Nephron progenitor cell (in vitro differentiated cells): ENCODE measurements at regions not wholly inside any gene's neighbourhood (a gene's known extent, or its start where the extent isn't known, plus 50 kb on each side); places are given as distances from the start of the nearest gene placed in this dataset.

Experiments used
- DNase-seq: peaks from one replicate; pipeline ENCODE4 v3.0.0; 2021
- H3K27ac Mint-ChIP-seq: 2 replicates; pipeline ENCODE4 v1.8.0; 2021; ENCODE audit warnings: mild to moderate bottlenecking, moderate library complexity, mixed read lengths
- H3K27me3 Mint-ChIP-seq: 2 replicates; pipeline ENCODE4 v1.8.0; 2021; ENCODE audit warnings: mild to moderate bottlenecking, low read depth, mixed read lengths; ENCODE audit not compliant: poor library complexity
- H3K36me3 Mint-ChIP-seq: 2 replicates; pipeline ENCODE4 v1.8.0; 2021; ENCODE audit warnings: low read depth, mixed read lengths
- H3K4me1 Mint-ChIP-seq: 2 replicates; pipeline ENCODE4 v1.8.0; 2021; ENCODE audit warnings: mixed read lengths
- H3K4me3 Mint-ChIP-seq: 2 replicates; pipeline ENCODE4 v1.8.0; 2021; ENCODE audit warnings: mild to moderate bottlenecking, moderate library complexity, mixed read lengths
- H3K9me3 Mint-ChIP-seq: 2 replicates; pipeline ENCODE4 v1.8.0; 2021; ENCODE audit warnings: mild to moderate bottlenecking, moderate library complexity, mixed read lengths
- CTCF ChIP-seq: fragments of 200-600 bp; sonication (generic); IDR thresholded peaks from 2 replicates; pipeline ENCODE4 v1.5.0; 2021; ENCODE audit warnings: antibody characterized with exemption

DNA sequence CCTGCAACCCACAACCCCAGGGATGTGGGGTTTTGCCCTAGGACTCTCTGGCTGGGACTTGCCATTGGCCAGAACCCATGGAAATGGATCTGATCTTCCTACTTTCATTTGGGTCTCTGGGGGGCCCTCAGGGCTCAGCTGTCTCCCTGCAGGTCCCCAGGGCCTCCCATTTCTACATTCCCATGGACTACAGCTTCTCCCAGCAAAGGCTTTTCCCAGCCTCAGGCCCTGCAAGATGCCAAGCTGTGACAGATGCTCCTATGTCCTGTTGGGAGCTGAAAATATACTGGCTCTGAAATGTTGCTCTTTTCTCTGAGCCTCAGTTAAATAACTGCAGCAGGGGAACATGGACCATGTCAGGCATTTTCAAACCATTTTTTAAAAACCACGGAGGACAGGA, 99.5 kb upstream of the IGSF21 start:
- H3K27me3 Mint-ChIP-seq: peaks cover 75% of the 10 kb centered on the region
- H3K27ac Mint-ChIP-seq: no peak overlapping the region
- H3K4me3 Mint-ChIP-seq: no peak overlapping the region
- H3K4me1 Mint-ChIP-seq: peaks cover 5% of the 10 kb centered on the region
- no peaks in the 10 kb centered on the region for H3K36me3 Mint-ChIP-seq
- H3K9me3 Mint-ChIP-seq: no peaks in the 10 kb centered on the region
- no peak for DNase-seq
- TF ChIP-seq CTCF: no peak

- Mint-ChIP-seq H3K4me3 (no peak overlapping the region), H3K27ac (no peak overlapping the region), H3K9me3 (no peaks in the 10 kb centered on the region), H3K4me1 (no peaks in the 10 kb centered on the region), H3K36me3 (no peaks in the 10 kb centered on the region), H3K27me3 (peaks cover 75% of the 10 kb centered on the region)
- no peak for DNase-seq
- TF ChIP-seq CTCF: no peak
Measured at GRCh38 chr1:18009055-18009454, 98.5 kb upstream of the IGSF21 start.

GRCh38 chr1:18009478-18009961, 98.1 kb upstream of the IGSF21 start:
- peaks cover 72% of the 10 kb centered on the region for H3K27me3 Mint-ChIP-seq
- TF ChIP-seq CTCF: no peak

DNA sequence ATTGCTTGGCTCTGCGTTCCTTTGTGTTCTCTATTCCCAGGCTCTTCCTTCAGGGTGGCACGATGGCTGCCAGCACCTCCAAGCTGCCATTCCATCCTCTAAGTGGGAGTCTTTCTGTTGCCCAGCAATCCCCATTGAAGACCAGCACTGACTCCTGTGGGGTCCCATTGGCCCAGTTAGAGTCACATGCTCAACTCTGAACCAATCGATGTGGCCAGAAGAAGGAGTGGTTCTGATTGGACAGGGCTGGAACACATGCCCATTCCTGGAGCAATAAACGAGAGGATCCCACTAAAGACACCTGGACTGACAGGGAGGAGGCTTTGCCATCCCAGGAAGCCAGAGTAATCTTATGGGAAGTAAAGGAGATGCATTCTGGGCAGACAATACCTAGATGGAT, 97.2 kb upstream of the IGSF21 start:
- no peak overlapping the region for H3K4me3 Mint-ChIP-seq
- H3K36me3 Mint-ChIP-seq: no peaks in the 10 kb centered on the region
- H3K9me3 Mint-ChIP-seq: no peaks in the 10 kb centered on the region
- no peak for DNase-seq
- H3K27me3 Mint-ChIP-seq: peaks cover 71% of the 10 kb centered on the region
- no peaks in the 10 kb centered on the region for H3K4me1 Mint-ChIP-seq
- no peak for TF ChIP-seq CTCF
- H3K27ac Mint-ChIP-seq: no peak overlapping the region

More at GRCh38 chr1:18009478-18009961, 98.1 kb upstream of the IGSF21 start:
- Mint-ChIP-seq H3K27ac (no peak overlapping the region), H3K36me3 (no peaks in the 10 kb centered on the region), H3K9me3 (no peaks in the 10 kb centered on the region), H3K4me1 (no peaks in the 10 kb centered on the region), H3K4me3 (no peak overlapping the region)
- no peak for DNase-seq

DNA sequence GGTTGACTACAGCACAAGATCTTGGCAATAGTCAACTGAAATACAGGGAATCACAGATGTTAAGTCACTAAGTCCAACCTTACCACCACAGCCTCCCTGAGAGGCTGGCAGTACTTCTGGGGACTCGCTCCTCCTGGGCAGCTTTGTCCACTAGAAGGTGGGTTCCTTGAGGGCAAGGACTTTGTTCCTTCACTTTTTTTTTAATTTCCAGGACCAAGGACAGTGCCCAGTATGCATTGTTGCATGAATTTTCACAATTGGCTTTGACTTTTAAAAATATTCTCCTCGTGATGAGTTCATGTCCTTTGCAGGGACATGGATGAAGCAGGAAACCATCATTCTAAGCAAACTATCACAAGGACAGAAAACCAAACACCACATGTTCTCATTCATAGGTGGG, 96.7 kb upstream of the IGSF21 start:
- TF ChIP-seq CTCF: no peak

GRCh38 chr1:18011703-18012102, 95.9 kb upstream of the IGSF21 start:
- H3K27me3 Mint-ChIP-seq: peaks cover 71% of the 10 kb centered on the region
- no peak for TF ChIP-seq CTCF

More for the DNA sequence above, 96.7 kb upstream of the IGSF21 start:
- Mint-ChIP-seq H3K27ac (no peak overlapping the region), H3K9me3 (no peaks in the 10 kb centered on the region), H3K27me3 (peaks cover 71% of the 10 kb centered on the region), H3K4me1 (no peaks in the 10 kb centered on the region), H3K36me3 (no peaks in the 10 kb centered on the region), H3K4me3 (no peak overlapping the region)
- DNase-seq: no peak

More at GRCh38 chr1:18011703-18012102, 95.9 kb upstream of the IGSF21 start:
- H3K27ac Mint-ChIP-seq: no peak overlapping the region
- no peaks in the 10 kb centered on the region for H3K36me3 Mint-ChIP-seq
- H3K4me3 Mint-ChIP-seq: no peak overlapping the region
- H3K9me3 Mint-ChIP-seq: no peaks in the 10 kb centered on the region
- H3K4me1 Mint-ChIP-seq: no peaks in the 10 kb centered on the region
- no peak for DNase-seq
